Stimulated activated CD4-positive, alpha-beta T cell treated with anti-CD3 and anti-CD28 coated beads, TNF-alpha, amount 100 ng/mL, for 4 hours (primary cell): ENCODE measurements at regions not wholly inside any gene's neighbourhood (a gene's known extent, or its start where the extent isn't known, plus 50 kb on each side); places are given as distances from the start of the nearest gene placed in this dataset.

Experiments
- DNase-seq, 3 experiments: peaks; one replicate each; pipeline ENCODE4 v3.0.0-alpha.2; 2020; ENCODE audit warnings: low read depth in 3 of 3

DNA sequence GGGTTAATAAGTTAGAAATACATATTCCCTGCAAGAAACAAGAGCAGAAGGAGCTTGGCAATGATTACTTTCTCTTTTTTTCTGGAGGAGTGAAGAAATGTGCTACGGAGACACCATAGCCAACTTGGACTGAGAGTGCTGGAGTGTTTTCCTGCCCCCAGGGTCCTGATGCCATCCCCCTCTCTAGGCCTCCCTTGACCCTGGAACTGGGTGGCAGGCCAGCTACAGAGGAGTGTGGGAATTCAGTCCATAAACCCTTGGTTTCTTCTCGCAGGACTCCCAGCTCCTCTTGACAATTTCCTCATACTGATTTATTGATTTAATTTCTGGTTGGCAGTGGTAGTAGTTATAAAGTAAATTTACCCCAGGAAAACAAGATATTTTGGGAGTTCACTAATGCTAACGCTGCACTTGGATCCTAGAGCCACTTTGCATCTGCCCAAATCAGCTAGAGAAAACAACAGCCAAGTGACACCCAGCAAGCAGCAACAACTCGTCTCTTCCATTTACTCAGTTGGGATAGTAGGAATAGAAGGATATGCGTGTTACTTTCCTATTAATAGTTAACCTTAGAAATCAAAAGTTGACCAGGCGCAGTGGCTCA, 76.4 kb upstream of the CELF2 start:
- no peak for DNase-seq

DNA sequence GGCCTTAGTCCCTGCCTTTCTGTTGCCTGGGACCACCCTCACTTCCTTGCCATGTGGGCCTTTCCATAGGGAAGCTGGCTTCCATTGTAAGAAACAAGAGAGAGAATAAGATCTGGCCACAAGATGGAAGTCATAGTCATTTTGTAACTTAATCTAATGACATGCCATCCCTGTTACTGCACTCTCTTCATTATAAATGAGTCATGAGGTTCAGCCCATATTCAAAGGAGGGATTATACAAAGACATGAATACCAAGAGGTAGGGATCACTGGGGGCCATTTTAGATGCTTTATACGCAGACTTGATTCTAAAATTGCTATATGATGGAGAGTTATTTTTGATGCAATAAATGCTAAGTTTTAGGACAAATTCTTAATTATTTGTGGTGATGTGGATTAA, 75.2 kb upstream of the CELF2 start:
- no peak for DNase-seq

DNA sequence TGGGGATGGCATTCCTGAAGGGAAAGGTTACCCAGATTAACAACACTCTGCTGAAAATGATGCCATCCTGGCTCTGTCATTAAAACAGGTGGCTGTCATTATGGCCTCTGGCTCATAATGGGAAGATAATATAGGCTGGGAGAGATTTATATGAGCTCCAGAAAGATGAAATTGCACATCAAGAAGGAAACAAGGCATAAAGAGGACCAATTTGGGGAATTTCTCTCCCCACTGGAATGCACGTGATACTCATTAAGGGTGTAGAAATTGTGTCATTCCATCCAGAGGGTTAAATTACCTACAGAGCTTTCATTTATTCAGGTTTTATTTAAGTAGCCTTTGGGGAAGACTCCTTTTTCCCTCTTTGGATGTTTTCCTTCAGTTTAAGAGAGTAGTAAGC, 71.6 kb upstream of the CELF2 start:
- DNase-seq: no peak

DNA sequence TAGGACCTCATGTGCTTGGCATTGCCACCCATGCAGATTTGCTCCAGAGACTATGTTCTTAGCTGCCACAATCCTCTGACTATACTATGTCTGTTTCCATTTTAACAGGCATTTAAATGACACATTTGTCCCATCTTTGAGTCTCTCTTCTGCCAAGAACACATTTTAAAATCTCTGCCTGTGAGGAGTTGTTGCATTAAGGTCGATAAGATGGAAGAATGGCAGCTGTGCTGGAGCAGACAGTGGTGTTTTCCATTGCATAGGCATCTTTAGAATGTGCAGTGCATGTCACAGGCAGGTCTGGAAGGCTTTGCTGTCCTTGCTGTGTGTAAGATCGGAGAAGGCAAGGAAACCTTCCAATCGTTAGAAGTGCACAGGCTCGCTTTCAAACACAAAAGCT, 70.9 kb upstream of the CELF2 start:
- no peak for DNase-seq

DNA sequence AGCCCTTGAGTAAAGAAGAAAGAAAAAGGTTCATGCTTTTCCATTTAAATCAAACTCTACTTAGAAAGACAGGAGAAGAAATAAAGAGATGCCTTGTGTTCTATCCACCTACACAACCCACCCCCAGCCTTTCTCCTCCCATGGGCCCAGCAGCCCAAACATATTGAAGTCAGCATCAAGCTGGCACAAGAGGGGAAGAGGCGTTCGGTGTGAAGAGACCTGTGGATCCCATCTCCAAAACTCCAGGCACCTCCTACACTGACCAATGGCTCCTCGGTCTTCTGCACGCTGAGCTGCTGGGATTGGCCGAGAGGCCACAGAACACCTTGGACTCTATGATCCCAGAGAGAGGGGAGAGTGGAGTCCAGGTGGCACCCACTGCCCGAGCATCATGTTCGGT, 66.0 kb upstream of the CELF2 start:
- DNase-seq: no peak

DNA sequence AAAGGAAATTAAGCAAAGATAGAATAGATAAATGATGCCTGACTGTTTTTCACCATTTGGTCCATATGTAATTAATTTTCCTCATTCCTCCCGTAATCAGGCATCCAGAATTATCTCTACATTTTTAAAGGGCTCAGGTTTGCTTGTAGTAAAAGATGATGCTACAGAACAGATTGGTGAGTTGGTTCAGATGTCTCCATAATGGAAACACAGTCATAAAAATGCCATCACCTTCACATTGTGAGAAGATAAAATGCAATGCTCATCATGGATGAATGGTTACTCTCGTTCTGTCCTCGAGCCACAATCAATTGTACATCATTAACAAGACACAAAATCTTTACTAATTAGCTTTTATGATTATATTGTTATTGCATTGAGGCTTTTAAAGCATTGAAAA, 64.9 kb upstream of the CELF2 start:
- no peak for DNase-seq

DNA sequence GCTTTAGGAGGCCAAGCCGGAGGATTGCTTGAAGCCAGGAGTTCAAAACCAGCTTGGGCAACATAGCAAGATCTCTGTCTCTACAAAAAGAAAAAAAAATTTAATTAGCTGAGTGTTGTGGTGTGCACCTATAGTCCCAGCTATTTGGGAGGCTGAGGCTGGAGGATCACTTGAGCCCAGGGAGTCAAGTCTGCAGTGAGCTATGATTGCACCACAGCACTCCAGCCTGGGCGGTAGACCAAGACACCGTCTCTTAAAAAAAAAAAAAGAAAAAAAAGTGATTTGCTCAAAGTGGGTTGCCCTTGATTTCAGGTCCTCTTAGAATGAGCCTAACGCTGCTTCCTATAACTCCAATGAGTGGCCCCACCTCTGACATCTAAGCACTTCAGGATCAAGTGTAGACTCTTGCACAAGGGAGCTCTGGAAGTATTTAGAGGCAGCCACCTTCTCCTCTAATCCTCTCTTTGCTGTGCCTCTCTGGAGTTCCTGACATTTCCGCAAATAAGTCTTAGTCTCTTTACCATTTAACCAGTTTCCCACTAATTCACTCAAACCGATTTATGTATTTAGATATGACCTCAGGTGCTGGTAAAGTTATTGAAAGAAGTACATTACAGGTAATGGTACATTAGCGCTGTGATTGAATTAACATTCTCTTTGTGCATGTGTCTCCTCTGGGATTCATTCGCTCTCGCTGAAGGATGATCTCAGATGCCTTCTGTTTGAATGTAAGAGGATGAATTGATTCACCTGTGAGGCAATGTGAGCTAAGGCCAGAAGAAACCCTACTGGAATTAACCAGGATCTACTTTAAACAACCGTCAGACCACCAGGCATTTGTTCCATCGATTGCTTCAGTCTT, 60.8 kb upstream of the CELF2 start:
- no peak for DNase-seq

DNA sequence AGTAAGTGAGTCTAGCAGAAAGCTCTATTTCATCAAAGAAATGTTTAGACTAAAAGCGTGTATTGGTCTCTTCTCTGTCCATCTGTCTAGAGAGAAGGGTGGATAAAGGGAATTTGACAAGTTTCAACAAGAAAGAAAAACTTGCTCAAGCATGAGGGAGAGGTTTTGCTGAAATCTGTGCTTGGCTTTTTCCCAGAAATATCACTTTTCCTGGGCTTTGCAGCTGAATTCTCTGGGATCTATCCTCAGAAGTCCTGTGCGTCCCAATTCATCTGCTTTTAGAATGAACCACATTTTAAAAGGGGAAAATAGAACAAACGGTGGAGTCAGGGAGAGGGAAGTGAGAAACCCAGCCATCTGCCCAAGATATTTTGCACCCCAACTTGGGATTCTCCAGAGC, 59.6 kb upstream of the CELF2 start:
- DNase-seq: no peak

DNA sequence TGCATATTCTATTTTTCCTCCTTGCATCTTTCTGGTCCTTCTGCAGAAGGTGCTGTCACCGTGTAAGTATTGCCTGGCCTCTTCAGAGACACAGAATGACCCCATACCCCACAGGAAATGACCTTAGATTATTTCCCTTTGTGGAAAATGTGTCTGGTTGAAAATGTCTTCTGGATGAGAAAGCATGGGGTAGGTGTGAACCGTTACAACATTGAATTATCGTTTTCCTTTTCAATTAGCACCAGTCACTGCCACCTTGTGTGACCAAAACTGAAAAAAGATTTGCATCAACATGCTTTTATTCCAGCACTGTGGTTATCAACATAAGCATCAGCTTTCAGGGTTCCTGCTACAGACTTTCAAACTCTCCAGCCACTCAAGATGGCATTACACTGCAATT, 58.0 kb upstream of the CELF2 start:
- DNase-seq: no peak

DNA sequence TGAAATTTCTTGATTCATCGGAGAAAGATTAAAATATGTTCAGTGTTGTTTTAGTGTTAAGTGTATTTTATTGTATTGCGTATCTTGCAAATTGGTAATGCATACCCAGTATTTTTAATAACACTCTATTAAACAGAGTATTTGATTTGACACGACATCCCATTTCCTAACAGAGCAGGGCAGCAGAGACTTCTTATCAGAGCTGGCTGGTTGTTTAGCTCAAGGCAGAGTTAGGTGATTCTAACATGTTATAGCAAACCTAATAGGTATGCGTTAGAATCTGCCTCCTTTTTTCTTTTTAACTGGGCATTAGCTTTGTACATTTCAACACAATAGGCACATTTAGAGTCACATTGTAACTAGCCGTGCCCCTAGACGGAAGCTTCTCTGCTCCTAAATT, 57.1 kb upstream of the CELF2 start:
- no peak for DNase-seq

DNA sequence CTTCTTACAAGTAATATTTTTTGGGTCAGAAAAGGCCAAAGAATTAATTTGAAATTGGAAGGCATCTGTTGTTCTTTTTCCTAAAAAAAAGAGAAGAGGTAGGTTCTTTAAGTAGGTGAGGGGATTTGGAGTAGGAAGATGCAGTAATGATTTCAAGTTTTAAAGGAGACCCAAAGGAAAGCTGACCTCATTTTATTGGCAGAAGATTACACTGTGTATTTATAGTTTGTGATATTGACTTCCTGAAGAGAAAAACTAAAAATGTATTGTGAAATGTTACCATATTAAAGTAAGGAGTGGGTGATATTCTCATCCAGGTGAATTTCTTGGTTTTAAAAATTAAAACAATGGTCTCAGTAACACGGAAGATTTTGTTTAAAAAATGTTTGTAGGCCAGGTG, 56.6 kb upstream of the CELF2 start:
- no peak for DNase-seq

DNA sequence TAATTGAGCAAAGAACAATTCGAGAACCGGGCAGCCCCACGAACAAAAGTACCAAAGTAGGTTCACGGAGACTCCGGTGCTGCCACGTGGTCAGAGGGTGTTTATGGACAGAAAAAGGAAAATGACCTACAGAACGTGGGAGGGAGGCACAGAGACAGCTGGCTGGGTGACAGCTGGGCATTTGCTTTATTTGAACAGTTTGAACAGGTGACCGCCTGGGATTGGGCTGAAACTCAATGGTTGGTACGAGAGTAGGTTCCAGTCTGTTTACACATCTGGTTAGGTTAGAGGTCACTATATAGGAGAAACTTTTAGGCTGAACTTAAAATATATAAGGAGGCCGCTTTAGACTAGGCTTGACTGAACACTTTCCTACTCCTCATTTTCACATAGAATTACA, 50.6 kb upstream of the CELF2 start:
- DNase-seq: no peak

DNA sequence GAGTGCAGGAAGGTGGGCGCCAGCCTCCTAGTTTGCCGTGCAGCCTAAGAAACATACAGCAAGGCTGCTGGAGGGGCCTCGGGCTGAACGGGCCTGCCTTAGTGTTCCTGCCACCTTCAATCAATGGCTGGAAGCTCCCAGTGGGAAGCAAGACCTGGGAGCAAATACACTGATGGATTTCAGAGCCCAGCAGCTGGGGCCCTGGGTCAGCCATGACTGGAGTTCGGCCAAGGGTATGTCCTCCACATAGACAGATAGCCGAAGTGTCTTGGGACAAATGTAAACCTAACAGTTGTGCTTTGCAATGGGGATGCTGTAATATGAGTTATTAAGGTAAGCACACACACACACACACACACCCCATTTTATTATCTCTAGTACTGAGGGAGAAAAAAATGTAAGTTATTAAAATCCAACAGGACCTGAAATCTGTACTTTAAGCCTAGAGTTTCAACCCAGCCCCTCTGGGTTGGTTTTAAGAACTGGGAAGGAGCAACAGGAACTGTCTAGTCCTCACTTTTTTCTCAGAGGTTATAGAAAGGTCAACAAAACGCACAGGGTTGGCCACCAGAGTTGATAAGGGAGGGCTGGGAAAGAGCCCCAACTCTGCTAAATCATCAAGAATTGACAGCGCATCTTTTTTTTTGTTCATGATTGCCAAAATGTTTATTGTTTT, 50.0 kb upstream of the CELF2 start:
- DNase-seq: no peak
